D721Med (cell line): ENCODE measurements at regions not wholly inside any gene's neighbourhood (a gene's known extent, or its start where the extent isn't known, plus 50 kb on each side); places are given as distances from the start of the nearest gene placed in this dataset.

Experiments
- DNase-seq: peaks from one replicate; pipeline ENCODE4 v3.0.0; 2011; ENCODE audit warnings: low spot score; ENCODE audit not compliant: insufficient read length
- FAIRE-seq: peaks from 2 replicates; lab custom pipeline; 2011; peaks lifted over from hg19 to GRCh38; lab: Jason Lieb, UNC
- TF ChIP-seq, protein P1 (sequence below): IDR thresholded peaks from 2 replicates; pipeline ENCODE4 v1.5.1; 2012; ENCODE audit warnings: mild to moderate bottlenecking, control low read depth; ENCODE audit not compliant: insufficient read depth; ENCODE audit errors: missing control alignments

- DNase-seq (no peak), FAIRE-seq (no peak)
- TF ChIP-seq, protein P1, sequence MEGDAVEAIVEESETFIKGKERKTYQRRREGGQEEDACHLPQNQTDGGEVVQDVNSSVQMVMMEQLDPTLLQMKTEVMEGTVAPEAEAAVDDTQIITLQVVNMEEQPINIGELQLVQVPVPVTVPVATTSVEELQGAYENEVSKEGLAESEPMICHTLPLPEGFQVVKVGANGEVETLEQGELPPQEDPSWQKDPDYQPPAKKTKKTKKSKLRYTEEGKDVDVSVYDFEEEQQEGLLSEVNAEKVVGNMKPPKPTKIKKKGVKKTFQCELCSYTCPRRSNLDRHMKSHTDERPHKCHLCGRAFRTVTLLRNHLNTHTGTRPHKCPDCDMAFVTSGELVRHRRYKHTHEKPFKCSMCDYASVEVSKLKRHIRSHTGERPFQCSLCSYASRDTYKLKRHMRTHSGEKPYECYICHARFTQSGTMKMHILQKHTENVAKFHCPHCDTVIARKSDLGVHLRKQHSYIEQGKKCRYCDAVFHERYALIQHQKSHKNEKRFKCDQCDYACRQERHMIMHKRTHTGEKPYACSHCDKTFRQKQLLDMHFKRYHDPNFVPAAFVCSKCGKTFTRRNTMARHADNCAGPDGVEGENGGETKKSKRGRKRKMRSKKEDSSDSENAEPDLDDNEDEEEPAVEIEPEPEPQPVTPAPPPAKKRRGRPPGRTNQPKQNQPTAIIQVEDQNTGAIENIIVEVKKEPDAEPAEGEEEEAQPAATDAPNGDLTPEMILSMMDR = no peak
Measured at GRCh38 chr5:92581249-92581648, 999.8 kb downstream of the NR2F1-AS1 start.

- FAIRE-seq = no peak
- TF ChIP-seq, protein P1 = no peak
- DNase-seq = no peak
Measured at GRCh38 chr5:92580814-92581213, 1000.2 kb downstream of the NR2F1-AS1 start.

- FAIRE-seq (no peak), DNase-seq (no peak)
- TF ChIP-seq, protein P1 = no peak
Measured at GRCh38 chr5:92574023-92574422, 1007.0 kb downstream of the NR2F1-AS1 start.

GRCh38 chr5:92568522-92568921, 1012.5 kb downstream of the NR2F1-AS1 start:
- FAIRE-seq = peak; percentile 11
- TF ChIP-seq, protein P1 = no peak
- DNase-seq = no peak

GRCh38 chr5:92567831-92568450, 1013.1 kb downstream of the NR2F1-AS1 start:
- DNase-seq (no peak), FAIRE-seq (no peak)
- TF ChIP-seq, protein P1 = no peak

DNA sequence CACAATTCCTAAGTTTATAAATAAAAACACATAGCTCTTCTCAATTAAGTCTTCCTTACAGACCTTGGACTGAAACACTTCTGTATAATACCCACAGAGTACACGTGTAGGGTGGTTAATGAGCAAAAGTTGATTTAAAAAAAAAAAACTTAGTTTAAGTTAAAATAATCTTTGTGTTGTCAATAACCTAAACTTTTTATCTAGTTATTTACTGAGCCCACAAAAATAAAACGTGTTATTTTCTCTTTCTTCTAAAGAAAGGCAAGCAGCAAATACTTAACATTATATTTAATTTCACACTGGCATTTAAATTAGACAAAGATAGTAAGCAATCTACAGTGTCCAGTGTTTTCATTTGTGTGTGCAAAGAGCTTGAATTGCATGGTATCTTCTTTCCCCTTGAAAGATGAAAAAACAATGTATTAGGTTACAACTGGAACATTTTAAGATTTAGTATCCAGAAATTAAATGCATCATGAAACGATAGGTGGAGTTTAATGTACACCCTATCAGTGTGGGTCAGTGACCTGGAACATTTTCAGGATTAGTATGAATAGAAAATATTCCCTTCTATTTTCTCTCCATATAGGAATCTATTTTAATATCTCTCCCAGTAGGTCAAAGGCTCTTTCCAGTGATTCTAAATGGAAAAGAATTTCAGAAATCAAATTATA, 1014.8 kb downstream of the NR2F1-AS1 start:
- no peak for DNase-seq
- TF ChIP-seq, protein P1 = no peak
- FAIRE-seq = no peak

GRCh38 chr5:92565673-92566072, 1015.3 kb downstream of the NR2F1-AS1 start:
- FAIRE-seq = no peak
- DNase-seq = no peak
- TF ChIP-seq, protein P1 = no peak
